HG03378 (cell line): ENCODE measurements at regions not wholly inside any gene's neighbourhood (a gene's known extent, or its start where the extent isn't known, plus 50 kb on each side); places are given as distances from the start of the nearest gene placed in this dataset.
"Not testable (repeated sequence)": the region's sequence is repeated elsewhere in the genome, so short reads cannot be mapped to it uniquely, and the experiment has no call there.

Source experiments
- ATAC-seq: cut with Tn5 transposase; IDR thresholded peaks from one replicate; pipeline ENCODE4 v1.9.1; 2021; ENCODE audit warnings: mild to moderate bottlenecking, moderate library complexity; ENCODE audit not compliant: unreplicated experiment

GRCh38 chr6:82573254-82573972, 209.8 kb downstream of the TPBG start:
- ATAC-seq = no peak

- no peak for ATAC-seq
These were observed 212.7 kb downstream of the TPBG start for GRCh38 chr6:82576284-82576683.

GRCh38 chr6:82584194-82584695, 220.6 kb downstream of the TPBG start:
- ATAC-seq = no peak

GRCh38 chr6:82584856-82585255, 221.2 kb downstream of the TPBG start:
- ATAC-seq = no peak

- ATAC-seq = no peak
These were observed 224.4 kb downstream of the TPBG start for GRCh38 chr6:82588020-82588419.

- no peak for ATAC-seq
These were observed 225.3 kb downstream of the TPBG start for GRCh38 chr6:82588859-82589412.

GRCh38 chr6:82589509-82590206, 226.0 kb downstream of the TPBG start:
- peak; percentile 77 for ATAC-seq

GRCh38 chr6:82597201-82597600, 233.6 kb downstream of the TPBG start:
- no peak for ATAC-seq

- no peak for ATAC-seq
These were observed 239.2 kb downstream of the TPBG start for GRCh38 chr6:82602776-82603175.

GRCh38 chr6:82603871-82604270, 240.3 kb downstream of the TPBG start:
- ATAC-seq = no peak

- no peak for ATAC-seq
These were observed 244.5 kb downstream of the TPBG start for GRCh38 chr6:82607998-82608725.

- ATAC-seq = no peak
These were observed 245.2 kb downstream of the TPBG start for GRCh38 chr6:82608781-82609180.

- no peak for ATAC-seq
These were observed 248.1 kb downstream of the TPBG start for GRCh38 chr6:82611751-82612150.

GRCh38 chr6:82612475-82613039, 248.9 kb downstream of the TPBG start:
- ATAC-seq = no peak

GRCh38 chr6:82614518-82614917, 250.9 kb downstream of the TPBG start:
- ATAC-seq = no peak

GRCh38 chr6:82616386-82617028, 252.9 kb downstream of the TPBG start:
- ATAC-seq = no peak

GRCh38 chr6:82617648-82618047, 254.0 kb downstream of the TPBG start:
- ATAC-seq = no peak

- ATAC-seq = no peak
These were observed 256.0 kb downstream of the TPBG start for GRCh38 chr6:82619573-82619972.

- no peak for ATAC-seq
These were observed 258.8 kb downstream of the TPBG start for GRCh38 chr6:82622461-82622860.

- ATAC-seq = no peak
These were observed 260.6 kb downstream of the TPBG start for GRCh38 chr6:82624251-82624650.

- ATAC-seq = not testable (repeated sequence)
These were observed 263.3 kb downstream of the TPBG start for GRCh38 chr6:82626946-82627345.
